Bone marrow (tissue), 2 donors: ENCODE measurements at regions not wholly inside any gene's neighbourhood (a gene's known extent, or its start where the extent isn't known, plus 50 kb on each side); places are given as distances from the start of the nearest gene placed in this dataset.

Experiments used
- DNase-seq, 2 donors: peaks; one replicate each; lab custom pipeline; 2025; lab: John Stamatoyannopoulos, UW

GRCh38 chr4:35963383-35963782 lies 280.9 kb downstream of the ARAP2 start:
- no peak for DNase-seq

- DNase-seq, result no peak
Observed at GRCh38 chr4:35963974-35964515, 280.3 kb downstream of the ARAP2 start.

- DNase-seq, result no peak
Observed at GRCh38 chr4:35965300-35965699, 279.0 kb downstream of the ARAP2 start.

- no peak for DNase-seq
Observed at GRCh38 chr4:35966566-35966965, 277.7 kb downstream of the ARAP2 start.

- DNase-seq, result no peak
Observed at GRCh38 chr4:35970366-35970960, 273.9 kb downstream of the ARAP2 start.

GRCh38 chr4:35972814-35973213 lies 271.5 kb downstream of the ARAP2 start:
- DNase-seq, result no peak

GRCh38 chr4:35975617-35976355 lies 268.5 kb downstream of the ARAP2 start:
- DNase-seq, result no peak

GRCh38 chr4:35978551-35978950 lies 265.8 kb downstream of the ARAP2 start:
- no peak for DNase-seq

- DNase-seq, result no peak
Observed at GRCh38 chr4:35982318-35982717, 262.0 kb downstream of the ARAP2 start.

- DNase-seq, result no peak
Observed at GRCh38 chr4:35986537-35986936, 257.8 kb downstream of the ARAP2 start.

GRCh38 chr4:35993606-35994005 lies 250.7 kb downstream of the ARAP2 start:
- no peak for DNase-seq

- no peak for DNase-seq
Observed at GRCh38 chr4:36000941-36001557, 243.3 kb downstream of the ARAP2 start.

- DNase-seq, result no peak
Observed at GRCh38 chr4:36003051-36003450, 241.3 kb downstream of the ARAP2 start.

- no peak for DNase-seq
Observed at GRCh38 chr4:36004204-36004851, 240.0 kb downstream of the ARAP2 start.

GRCh38 chr4:36006226-36006625 lies 238.1 kb downstream of the ARAP2 start:
- DNase-seq, result no peak

- no peak for DNase-seq
Observed at GRCh38 chr4:36010397-36010929, 233.9 kb downstream of the ARAP2 start.

- no peak for DNase-seq
Observed at GRCh38 chr4:36011381-36011780, 232.9 kb downstream of the ARAP2 start.

GRCh38 chr4:36012503-36012902 lies 231.8 kb downstream of the ARAP2 start:
- no peak for DNase-seq

- DNase-seq, result no peak
Observed at GRCh38 chr4:36013206-36013605, 231.1 kb downstream of the ARAP2 start.
